PC-3 (cell line): ENCODE measurements at regions not wholly inside any gene's neighbourhood (a gene's known extent, or its start where the extent isn't known, plus 50 kb on each side); places are given as distances from the start of the nearest gene placed in this dataset.

Experiments
- ATAC-seq: fragments of 200-7000 bp; cut with Tn5 transposase; 2 replicates; pipeline ENCODE4 v1.9.1; 2020; ENCODE audit warnings: mild to moderate bottlenecking, moderate library complexity
- BruUV-seq: library from RNA; stranded (reverse); fragments of 400-500 nt; replicated peaks from 2 replicates; lab custom pipeline; 2021; lab: Mats Ljungman, UMichigan
- CTCF ChIA-PET: fragments of 300-600 bp; sonication (Branson Sonifier 250); formaldehyde crosslinking; loops from one replicate; lab custom pipeline; 2022; ENCODE audit warnings: antibody characterized with exemption; lab: Charles Lee
- POLR2A ChIA-PET: fragments of 300-600 bp; sonication (Branson Sonifier 250); formaldehyde crosslinking; loops from one replicate; lab custom pipeline; 2022; ENCODE audit warnings: antibody characterized with exemption; ENCODE audit not compliant: unreplicated experiment; lab: Charles Lee
- DNase-seq: peaks from one replicate; pipeline ENCODE4 v3.0.0-alpha.2; 2015
- H2AFZ ChIP-seq: fragments of 300-600 bp; sonication (generic); 2 replicates; pipeline ENCODE4 v1.6.0; 2016; ENCODE audit warnings: antibody characterized with exemption, low read length
- H3F3A ChIP-seq: fragments of 300-600 bp; sonication (generic); one replicate; pipeline ENCODE4 v1.6.0; 2017; ENCODE audit warnings: antibody characterized with exemption, low read length, control low read depth, mild to moderate bottlenecking; ENCODE audit not compliant: unreplicated experiment
- H3K27ac ChIP-seq: fragments of 300-600 bp; sonication (generic); 2 replicates; pipeline ENCODE4 v1.5.1; 2016; ENCODE audit warnings: mild to moderate bottlenecking, low read length
- H3K27me3 ChIP-seq: fragments of 300-600 bp; sonication (generic); 2 replicates; pipeline ENCODE4 v1.6.1; 2016; ENCODE audit warnings: low read length, mixed read lengths
- H3K36me3 ChIP-seq: fragments of 300-600 bp; sonication (generic); 2 replicates; pipeline ENCODE4 v1.6.1; 2016; ENCODE audit warnings: low read depth, mixed run types, low read length, mixed read lengths
- H3K4me1 ChIP-seq: fragments of 300-600 bp; sonication (generic); 2 replicates; pipeline ENCODE4 v1.5.1; 2016; ENCODE audit warnings: low read length; ENCODE audit not compliant: insufficient read depth
- H3K4me2 ChIP-seq: fragments of 300-600 bp; sonication (generic); 2 replicates; pipeline ENCODE4 v1.6.0; 2016; ENCODE audit warnings: low read length
- H3K4me3 ChIP-seq: fragments of 300-600 bp; sonication (generic); 2 replicates; pipeline ENCODE4 v1.5.1; 2016; ENCODE audit warnings: mild to moderate bottlenecking, low read length, mixed read lengths
- H3K79me2 ChIP-seq: fragments of 300-600 bp; sonication (generic); 2 replicates; pipeline ENCODE4 v1.6.1; 2017; ENCODE audit warnings: low read length, mixed read lengths
- H3K9ac ChIP-seq: fragments of 300-600 bp; sonication (generic); 2 replicates; pipeline ENCODE4 v1.6.0; 2016; ENCODE audit warnings: mild to moderate bottlenecking, low read length
- H3K9me2 ChIP-seq: fragments of 300-600 bp; sonication (generic); replicated peaks from 2 replicates; pipeline ENCODE4 v1.6.1; 2016; ENCODE audit warnings: mixed run types, low read length, mixed read lengths
- H3K9me3 ChIP-seq: fragments of 300-600 bp; sonication (generic); 2 replicates; pipeline ENCODE4 v1.6.1; 2016; ENCODE audit warnings: low read length, mixed read lengths
- H4K20me1 ChIP-seq: fragments of 300-600 bp; sonication (generic); 2 replicates; pipeline ENCODE4 v1.6.1; 2016; ENCODE audit warnings: low read length, mixed read lengths
- EZH2 ChIP-seq: fragments of 300-600 bp; sonication (generic); IDR thresholded peaks from one replicate; pipeline ENCODE4 v1.6.1; 2017; ENCODE audit warnings: antibody characterized with exemption, mild to moderate bottlenecking, low read length; ENCODE audit not compliant: unreplicated experiment
- EZH2phosphoT487 ChIP-seq: fragments of 300-600 bp; sonication (generic); IDR thresholded peaks from 2 replicates; pipeline ENCODE4 v1.6.1; 2018; ENCODE audit warnings: mild to moderate bottlenecking, antibody characterized with exemption, low read length, borderline replicate concordance
- intact Hi-C: fragments of 100-400 bp; cut with micrococcal nuclease; formaldehyde crosslinking; loops from 2 replicates; pipeline ENCODE4 v1.9.0; 2023
- TF ChIP-seq, protein P1 (sequence below): fragments of 300-600 bp; sonication (generic); conservative IDR thresholded peaks from 2 replicates; pipeline ENCODE4 v1.5.1; 2017; ENCODE audit warnings: antibody characterized with exemption, low read depth, mild to moderate bottlenecking, low read length

DNA sequence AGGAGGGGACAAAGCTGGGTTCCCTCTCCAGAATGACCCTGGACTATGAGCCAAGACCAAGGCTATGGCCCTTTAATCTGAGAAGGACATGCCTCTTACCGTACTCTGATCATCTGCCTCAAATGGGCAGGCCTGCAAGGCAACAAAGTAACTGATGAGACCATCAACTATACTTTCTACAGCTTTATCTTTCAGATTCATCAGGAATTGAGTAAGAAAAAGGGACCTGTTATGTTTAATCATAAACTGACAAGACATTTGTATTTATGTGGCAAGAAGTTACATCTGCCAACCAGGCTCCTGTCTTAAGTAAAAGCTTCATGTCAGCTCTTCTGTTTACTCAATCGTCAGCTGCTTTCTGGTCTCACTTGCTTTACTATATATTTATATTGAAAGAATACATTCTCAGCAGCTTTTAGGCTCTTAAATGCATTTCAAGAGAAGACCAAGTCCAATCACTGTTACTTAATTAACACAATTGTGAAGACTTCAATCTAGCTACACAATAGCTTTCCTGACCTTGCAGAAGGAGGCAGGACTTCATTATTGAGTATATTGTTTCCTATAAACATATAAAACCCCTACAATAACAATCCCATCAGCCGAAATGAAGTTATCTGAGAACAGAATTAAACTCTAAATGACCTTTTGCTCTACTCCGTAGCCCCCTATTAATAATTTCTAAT is 163.8 kb downstream of the ETAA1 start:
- BruUV-seq, result no TSS peak
- no peaks in the 10 kb centered on the region for H3K27me3 ChIP-seq
- H3K4me1 ChIP-seq, result peaks cover 45% of the 10 kb centered on the region
- TF ChIP-seq EZH2phosphoT487, result no peak
- no peak for TF ChIP-seq EZH2
- TF ChIP-seq, protein P1, sequence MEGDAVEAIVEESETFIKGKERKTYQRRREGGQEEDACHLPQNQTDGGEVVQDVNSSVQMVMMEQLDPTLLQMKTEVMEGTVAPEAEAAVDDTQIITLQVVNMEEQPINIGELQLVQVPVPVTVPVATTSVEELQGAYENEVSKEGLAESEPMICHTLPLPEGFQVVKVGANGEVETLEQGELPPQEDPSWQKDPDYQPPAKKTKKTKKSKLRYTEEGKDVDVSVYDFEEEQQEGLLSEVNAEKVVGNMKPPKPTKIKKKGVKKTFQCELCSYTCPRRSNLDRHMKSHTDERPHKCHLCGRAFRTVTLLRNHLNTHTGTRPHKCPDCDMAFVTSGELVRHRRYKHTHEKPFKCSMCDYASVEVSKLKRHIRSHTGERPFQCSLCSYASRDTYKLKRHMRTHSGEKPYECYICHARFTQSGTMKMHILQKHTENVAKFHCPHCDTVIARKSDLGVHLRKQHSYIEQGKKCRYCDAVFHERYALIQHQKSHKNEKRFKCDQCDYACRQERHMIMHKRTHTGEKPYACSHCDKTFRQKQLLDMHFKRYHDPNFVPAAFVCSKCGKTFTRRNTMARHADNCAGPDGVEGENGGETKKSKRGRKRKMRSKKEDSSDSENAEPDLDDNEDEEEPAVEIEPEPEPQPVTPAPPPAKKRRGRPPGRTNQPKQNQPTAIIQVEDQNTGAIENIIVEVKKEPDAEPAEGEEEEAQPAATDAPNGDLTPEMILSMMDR, result no peak
- no peaks in the 10 kb centered on the region for H3K9me2 ChIP-seq
- peaks cover 3% of the 10 kb centered on the region for H3F3A ChIP-seq
- no peaks in the 10 kb centered on the region for H3K9me3 ChIP-seq
- H2AFZ ChIP-seq, result no peak overlapping the region
- DNase-seq, result no peak
- ChIA-PET POLR2A (interaction anchor here (0.5 kb wide), 1 partner anchor 78 kb away, joined by 4 read pairs; no protein-coding TSS in a partner anchor), CTCF (no interaction called here)
- intact Hi-C loops, result loop anchor here (2.0 to 5.0 kb wide), 3 partner anchors 36 to 91 kb away; no protein-coding TSS in a partner anchor
- no peaks in the 10 kb centered on the region for H3K36me3 ChIP-seq
- H4K20me1 ChIP-seq, result no peaks in the 10 kb centered on the region
- H3K9ac ChIP-seq, result no peak overlapping the region; the same call in 1 of the 2 replicates
- peak overlapping the region; percentile 63 for H3K27ac ChIP-seq
- no peaks in the 10 kb centered on the region for H3K79me2 ChIP-seq
- no peak overlapping the region for H3K4me3 ChIP-seq
- ATAC-seq, result no peak
- H3K4me2 ChIP-seq, result peak overlapping the region; percentile 63

DNA sequence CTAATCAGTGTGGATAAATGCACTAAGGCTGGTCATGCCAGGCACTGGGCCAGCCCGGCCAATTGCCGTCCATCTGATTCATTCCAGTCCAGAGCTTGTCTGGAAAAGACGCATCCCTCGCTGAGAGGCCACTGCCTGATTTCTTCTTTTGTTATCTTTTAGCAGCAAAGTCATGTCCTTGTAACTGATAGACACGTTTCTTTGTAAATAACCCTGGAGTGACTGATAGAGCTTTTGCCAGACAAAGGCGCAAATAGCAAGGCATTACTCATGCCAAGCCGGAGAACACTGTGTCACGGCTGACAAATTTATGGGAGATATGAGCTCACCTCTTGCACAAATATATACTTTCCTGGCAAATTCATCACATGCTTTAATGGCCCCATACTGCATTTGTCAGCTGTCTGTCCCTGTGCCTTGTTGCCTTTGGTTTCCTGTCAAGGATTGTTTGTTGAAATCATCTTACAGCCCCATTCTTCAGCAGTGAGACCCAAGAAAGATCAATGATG is 164.4 kb downstream of the ETAA1 start:
- Histone ChIP-seq H3K27ac (peak overlapping the region; percentile 63), H3K79me2 (no peaks in the 10 kb centered on the region), H4K20me1 (no peaks in the 10 kb centered on the region), H3K9me2 (no peaks in the 10 kb centered on the region), H3K9ac (no peak overlapping the region; the same call in 1 of the 2 replicates), H3K27me3 (no peaks in the 10 kb centered on the region), H3F3A (peaks cover 6% of the 10 kb centered on the region), H2AFZ (no peak overlapping the region), H3K4me2 (peak overlapping the region; percentile 63), H3K9me3 (no peaks in the 10 kb centered on the region), H3K4me3 (no peak overlapping the region), H3K4me1 (peaks cover 51% of the 10 kb centered on the region), H3K36me3 (no peaks in the 10 kb centered on the region)
- ATAC-seq (peak; percentile 79), DNase-seq (peak; percentile 95)
- ChIA-PET CTCF (interaction anchor here (0.6 kb wide), 1 partner anchor 1127 kb away, joined by 3 read pairs; the partner anchor contains the start of gene MEIS1), POLR2A (interaction anchor here (0.5 kb wide), 2 partner anchors 78 to 271 kb away, joined by 3 to 4 read pairs; no protein-coding TSS in a partner anchor)
- TF ChIP-seq EZH2phosphoT487 (no peak), EZH2 (no peak)
- TF ChIP-seq, protein P1, result no peak
- no TSS peak for BruUV-seq
- intact Hi-C loops, result loop anchor here (2.0 to 5.0 kb wide), 3 partner anchors 36 to 91 kb away; no protein-coding TSS in a partner anchor

DNA sequence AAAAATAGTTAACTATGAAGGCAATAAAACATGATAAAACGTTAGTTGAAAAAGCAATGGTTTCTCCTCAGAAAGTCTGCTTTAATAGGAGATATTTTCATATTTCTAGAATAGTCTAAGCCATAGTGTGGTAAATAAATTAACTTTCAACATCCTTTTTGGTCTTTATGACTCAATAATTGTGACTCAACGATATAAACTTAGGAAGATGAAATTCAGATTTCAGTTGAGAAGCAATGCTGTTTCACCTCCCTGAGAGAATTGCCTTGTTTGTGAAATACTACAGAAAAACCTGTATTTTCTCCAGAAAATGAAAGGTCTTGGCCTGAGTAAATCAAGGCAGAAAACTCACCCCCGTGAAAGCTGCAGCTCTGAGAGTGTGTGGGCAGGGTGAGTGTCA is 166.9 kb downstream of the ETAA1 start:
- intact Hi-C loops, result loop anchor here (5.0 kb wide), 2 partner anchors 33 to 88 kb away; no protein-coding TSS in a partner anchor
- peak; percentile 55 for DNase-seq

More for the DNA sequence above, 166.9 kb downstream of the ETAA1 start:
- Histone ChIP-seq H3K9me2 (no peaks in the 10 kb centered on the region), H3F3A (peaks cover 6% of the 10 kb centered on the region), H3K27ac (peak overlapping the region; percentile 84), H3K36me3 (no peaks in the 10 kb centered on the region), H3K4me2 (peak overlapping the region; percentile 27), H3K79me2 (no peaks in the 10 kb centered on the region), H3K27me3 (no peaks in the 10 kb centered on the region), H4K20me1 (no peaks in the 10 kb centered on the region), H3K4me3 (no peak overlapping the region), H3K4me1 (peaks cover 64% of the 10 kb centered on the region), H3K9ac (0 out of 2 replicates have a peak overlapping the region, but pooled peaks have one; percentile 20), H2AFZ (no peak overlapping the region), H3K9me3 (no peaks in the 10 kb centered on the region)
- ChIA-PET POLR2A (no interaction called here), CTCF (no interaction called here)
- no TSS peak for BruUV-seq
- no peak for ATAC-seq
- TF ChIP-seq, protein P1, result no peak
- TF ChIP-seq EZH2phosphoT487 (no peak), EZH2 (no peak)
